ENCODE measurements at regions not wholly inside any gene's neighbourhood (a gene's known extent, or its start where the extent isn't known, plus 50 kb on each side); places are given as distances from the start of the nearest gene placed in this dataset.

DNA sequence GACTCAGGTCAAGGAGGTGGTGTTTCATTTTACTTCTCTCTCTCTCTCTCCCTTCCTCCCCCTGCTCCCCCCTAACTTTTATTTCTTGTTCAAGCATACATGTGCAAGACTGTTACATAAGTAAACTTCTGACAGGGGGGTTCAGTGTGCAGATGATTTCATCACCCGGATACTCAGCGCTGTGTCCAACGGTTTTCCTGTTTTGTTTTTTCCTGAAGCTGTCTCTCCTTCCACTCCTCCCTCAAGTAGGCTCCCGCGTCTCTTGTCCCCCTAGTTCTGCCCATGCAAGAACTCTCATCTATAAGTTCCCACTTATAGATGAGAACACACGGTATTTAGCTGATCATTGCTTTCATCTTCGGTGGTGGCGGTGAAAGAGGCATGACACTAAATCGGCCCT is 751.9 kb upstream of the DEFB115 start:
- TF ChIP-seq CTCF (conservative IDR thresholded peaks at IDR 0.05): no peak
- TF ChIP-seq EZH2 (IDR thresholded peaks at IDR 0.05; ENCODE audit: low read depth): no peak
